ENCODE measurements at regions not wholly inside any gene's neighbourhood (a gene's known extent, or its start where the extent isn't known, plus 50 kb on each side); places are given as distances from the start of the nearest gene placed in this dataset.
"Not testable (repeated sequence)": the region's sequence is repeated elsewhere in the genome, so short reads cannot be mapped to it uniquely, and the experiment has no call there.

DNA sequence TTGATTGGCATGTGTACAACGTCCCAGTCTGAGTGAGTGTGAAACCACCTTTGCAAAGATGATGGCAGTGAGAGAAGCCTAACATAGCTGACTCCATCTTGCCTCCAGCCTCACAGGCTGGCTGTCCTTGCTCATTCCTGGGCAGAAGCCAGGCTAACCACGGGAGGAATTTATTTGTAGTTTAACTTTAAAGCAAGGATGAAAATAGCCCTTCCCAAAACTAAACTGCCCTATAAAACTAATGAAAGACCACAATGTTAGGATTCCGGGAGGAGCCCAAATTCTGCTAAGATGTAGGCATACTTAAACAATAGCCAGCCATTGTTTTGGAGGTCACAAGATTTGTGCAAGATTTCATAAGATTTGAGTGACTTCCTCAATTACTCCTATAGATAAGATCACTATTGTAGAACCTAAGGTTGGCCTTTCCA lies 96.6 kb upstream of the LSM14A start:
- no peaks in the 10 kb centered on the region for H3K4me1 ChIP-seq (ENCODE audit: control insufficient read depth in 2 of 2, insufficient read depth in 2 of 2, low read length in 2 of 2)
- no peaks in the 10 kb centered on the region for H3K27me3 ChIP-seq (ENCODE audit: control insufficient read depth in 2 of 2, insufficient read depth in 1 of 2, low read length in 1 of 2)
- H3K36me3 ChIP-seq (ENCODE audit: control insufficient read depth in 2 of 2, insufficient read depth in 2 of 2, low read length in 1 of 2): no peaks in the 10 kb centered on the region
- no peaks in the 10 kb centered on the region for H3K9me3 ChIP-seq (ENCODE audit: control insufficient read depth in 2 of 2, insufficient read depth in 1 of 2, low read length in 1 of 2)
- no peak for DNase-seq (ENCODE audit: low read depth in 6 of 9, low spot score in 9 of 9)
- no peak overlapping the region for H3K27ac ChIP-seq (ENCODE audit: low read depth in 1 of 2, low read length in 1 of 2)
- 57% methylated on average over 3 of the region's 3 CpGs for WGBS
- H3K4me3 ChIP-seq (ENCODE audit: low read length in 2 of 2): no peak overlapping the region

DNA sequence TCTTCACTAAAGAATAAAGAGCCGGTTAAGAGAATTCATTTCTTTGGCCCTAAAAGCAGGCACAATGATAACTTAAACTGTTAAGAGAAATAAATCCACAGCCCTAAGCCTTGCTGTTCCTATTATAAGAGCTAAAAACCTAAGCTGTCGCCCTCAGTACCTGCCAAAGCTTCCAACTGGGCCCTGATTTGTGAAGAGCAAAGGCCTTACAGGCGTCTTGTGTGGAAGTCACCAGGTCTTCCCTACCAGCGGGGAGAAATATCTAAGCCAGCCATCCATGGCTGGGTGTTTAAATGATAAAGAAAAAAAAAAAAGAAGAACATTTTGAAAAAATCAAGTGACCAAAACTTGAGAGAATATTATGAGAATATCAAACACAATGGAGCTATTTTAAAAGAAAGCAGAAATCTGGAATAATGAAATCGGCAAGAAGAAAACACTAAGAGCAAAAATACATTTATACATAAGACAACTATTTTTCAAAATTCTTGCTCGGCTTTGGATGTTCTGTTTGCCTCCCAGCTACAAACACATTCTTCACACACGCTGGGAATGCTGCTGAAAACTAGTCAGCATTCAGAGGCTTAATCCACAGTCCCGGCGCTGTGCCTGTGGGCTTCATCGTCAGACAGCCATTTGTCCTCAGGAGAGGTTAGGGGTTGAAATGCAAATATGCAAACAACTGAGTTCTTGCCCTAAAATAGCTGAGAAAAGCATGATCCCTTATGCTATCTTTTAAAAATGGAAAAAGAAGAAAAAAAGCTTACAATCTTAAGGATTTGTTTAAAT lies 89.8 kb upstream of the LSM14A start:
- Histone ChIP-seq H3K27ac (ENCODE audit: low read depth in 1 of 2, low read length in 1 of 2) (no peak overlapping the region), H3K4me3 (ENCODE audit: low read length in 2 of 2) (no peak overlapping the region), H3K36me3 (ENCODE audit: control insufficient read depth in 2 of 2, insufficient read depth in 2 of 2, low read length in 1 of 2) (no peaks in the 10 kb centered on the region), H3K4me1 (ENCODE audit: control insufficient read depth in 2 of 2, insufficient read depth in 2 of 2, low read length in 2 of 2) (no peaks in the 10 kb centered on the region), H3K9me3 (ENCODE audit: control insufficient read depth in 2 of 2, insufficient read depth in 1 of 2, low read length in 1 of 2) (no peaks in the 10 kb centered on the region), H3K27me3 (ENCODE audit: control insufficient read depth in 2 of 2, insufficient read depth in 1 of 2, low read length in 1 of 2) (no peaks in the 10 kb centered on the region)
- WGBS: 64% methylated on average over 10 of the region's 10 CpGs
- DNase-seq (ENCODE audit: low read depth in 6 of 9, low spot score in 9 of 9): no peak

DNA sequence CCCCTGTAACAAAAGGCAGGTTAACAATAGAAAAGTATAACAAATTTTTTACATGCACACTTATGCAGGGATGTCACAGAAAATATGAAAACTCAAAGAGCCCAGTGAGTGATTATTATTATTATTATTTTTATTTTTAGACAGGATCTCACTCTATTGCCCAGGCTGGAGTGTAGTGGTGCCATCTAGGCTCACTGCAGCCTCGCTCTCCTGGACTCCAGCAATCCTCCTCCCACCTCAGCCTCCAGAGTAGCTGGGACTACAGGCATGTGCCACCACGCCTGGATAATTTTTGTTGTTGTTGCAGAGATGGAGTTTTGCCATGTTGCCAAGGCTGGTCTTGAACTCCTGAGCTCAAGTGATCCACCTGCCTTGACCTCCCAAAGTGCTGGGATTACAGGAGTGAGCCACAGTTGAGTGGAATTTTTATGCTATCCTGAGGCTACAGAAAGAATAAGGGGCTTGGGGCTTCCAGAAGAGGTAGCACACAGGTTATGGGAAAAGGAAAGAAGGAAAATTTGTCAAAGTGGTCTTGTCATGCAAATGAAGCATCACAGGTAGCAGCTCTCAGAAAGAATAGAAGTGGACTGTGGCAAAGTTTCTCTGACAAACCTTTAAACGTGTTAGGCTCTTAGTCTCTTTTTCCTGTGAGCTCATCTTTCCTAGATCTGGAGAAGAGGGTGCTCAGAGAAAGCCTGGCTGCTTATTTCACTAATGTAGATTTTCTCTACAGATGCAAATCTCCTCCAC lies 87.7 kb upstream of the LSM14A start:
- no peak for DNase-seq (ENCODE audit: low read depth in 6 of 9, low spot score in 9 of 9)
- WGBS: 58% methylated on average over 3 of the region's 3 CpGs
- H3K27me3 ChIP-seq (ENCODE audit: control insufficient read depth in 2 of 2, insufficient read depth in 1 of 2, low read length in 1 of 2): no peaks in the 10 kb centered on the region
- no peaks in the 10 kb centered on the region for H3K36me3 ChIP-seq (ENCODE audit: control insufficient read depth in 2 of 2, insufficient read depth in 2 of 2, low read length in 1 of 2)
- H3K4me3 ChIP-seq (ENCODE audit: low read length in 2 of 2): no peak overlapping the region
- no peak overlapping the region for H3K27ac ChIP-seq (ENCODE audit: low read depth in 1 of 2, low read length in 1 of 2)
- H3K4me1 ChIP-seq (ENCODE audit: control insufficient read depth in 2 of 2, insufficient read depth in 2 of 2, low read length in 2 of 2): no peaks in the 10 kb centered on the region
- H3K9me3 ChIP-seq (ENCODE audit: control insufficient read depth in 2 of 2, insufficient read depth in 1 of 2, low read length in 1 of 2): no peaks in the 10 kb centered on the region

DNA sequence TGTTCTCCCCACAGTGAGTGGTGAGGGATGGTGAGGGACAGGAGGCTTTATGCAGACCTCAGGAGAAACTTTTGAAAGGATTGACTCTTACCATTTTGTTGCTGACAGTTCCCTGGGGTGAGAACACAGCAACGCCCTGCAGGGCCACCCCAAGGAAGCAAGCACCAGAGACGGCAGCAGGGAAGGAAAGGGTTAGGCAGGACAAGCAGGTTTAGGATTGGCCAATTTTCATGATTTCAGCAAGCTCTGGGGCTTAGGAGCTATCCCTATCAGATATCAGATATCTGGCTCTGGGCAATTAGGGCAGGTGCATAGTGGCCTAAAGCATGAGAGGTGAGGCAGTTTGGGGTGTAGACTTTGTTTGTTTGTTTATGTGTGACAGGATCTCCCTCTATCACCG lies 87.0 kb upstream of the LSM14A start:
- no peak overlapping the region for H3K27ac ChIP-seq (ENCODE audit: low read depth in 1 of 2, low read length in 1 of 2)
- WGBS: 64% methylated on average over 3 of the region's 3 CpGs

DNA sequence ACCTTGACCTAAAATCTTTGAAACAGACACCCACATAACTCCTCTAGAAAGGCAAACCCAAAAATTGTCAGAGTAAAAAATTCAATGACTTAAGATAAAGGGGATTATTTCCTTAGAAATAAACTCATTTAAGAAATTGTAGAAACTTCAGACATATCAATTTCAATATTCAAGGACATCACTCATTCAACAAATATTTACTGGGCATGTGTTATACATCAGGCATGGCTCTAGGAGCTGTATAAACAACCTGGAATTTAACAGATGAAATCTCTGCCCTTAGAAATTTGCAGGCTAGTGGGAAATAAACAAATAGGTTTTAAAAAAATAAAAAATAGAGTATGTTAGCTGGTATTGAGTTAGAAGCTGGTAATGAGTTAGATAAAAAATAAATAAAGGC lies 84.0 kb upstream of the LSM14A start:
- Histone ChIP-seq H3K27ac (ENCODE audit: low read depth in 1 of 2, low read length in 1 of 2) (no peak overlapping the region), H3K9me3 (ENCODE audit: control insufficient read depth in 2 of 2, insufficient read depth in 1 of 2, low read length in 1 of 2) (no peaks in the 10 kb centered on the region), H3K4me3 (ENCODE audit: low read length in 2 of 2) (no peak overlapping the region), H3K4me1 (ENCODE audit: control insufficient read depth in 2 of 2, insufficient read depth in 2 of 2, low read length in 2 of 2) (no peaks in the 10 kb centered on the region), H3K27me3 (ENCODE audit: control insufficient read depth in 2 of 2, insufficient read depth in 1 of 2, low read length in 1 of 2) (no peaks in the 10 kb centered on the region), H3K36me3 (ENCODE audit: control insufficient read depth in 2 of 2, insufficient read depth in 2 of 2, low read length in 1 of 2) (no peaks in the 10 kb centered on the region)
- DNase-seq (ENCODE audit: low read depth in 6 of 9, low spot score in 9 of 9): no peak

More for the DNA sequence above, 87.0 kb upstream of the LSM14A start:
- Histone ChIP-seq H3K27me3 (ENCODE audit: control insufficient read depth in 2 of 2, insufficient read depth in 1 of 2, low read length in 1 of 2) (no peaks in the 10 kb centered on the region), H3K4me1 (ENCODE audit: control insufficient read depth in 2 of 2, insufficient read depth in 2 of 2, low read length in 2 of 2) (no peaks in the 10 kb centered on the region), H3K36me3 (ENCODE audit: control insufficient read depth in 2 of 2, insufficient read depth in 2 of 2, low read length in 1 of 2) (no peaks in the 10 kb centered on the region), H3K4me3 (ENCODE audit: low read length in 2 of 2) (no peak overlapping the region), H3K9me3 (ENCODE audit: control insufficient read depth in 2 of 2, insufficient read depth in 1 of 2, low read length in 1 of 2) (no peaks in the 10 kb centered on the region)
- DNase-seq (ENCODE audit: low read depth in 6 of 9, low spot score in 9 of 9): no peak

DNA sequence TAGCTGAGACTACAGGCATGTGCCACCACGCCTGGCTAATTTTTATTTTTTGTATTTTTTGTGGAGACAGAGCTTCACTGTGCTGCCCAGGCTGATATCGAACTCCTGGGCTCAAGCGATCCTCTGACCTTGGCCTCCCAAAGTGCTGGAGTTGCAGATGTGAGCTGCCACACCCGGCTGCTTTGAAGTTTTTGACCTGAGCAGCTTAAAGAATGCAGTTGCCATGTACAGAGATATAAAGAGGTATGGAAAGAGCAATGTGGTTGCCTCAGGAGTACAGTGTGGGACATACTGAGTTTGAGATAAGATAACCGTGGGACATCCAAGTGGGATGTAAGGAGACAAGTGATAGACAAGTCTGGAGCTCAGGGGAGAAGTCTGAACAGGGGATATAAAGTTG lies 82.7 kb upstream of the LSM14A start:
- Histone ChIP-seq H3K9me3 (ENCODE audit: control insufficient read depth in 2 of 2, insufficient read depth in 1 of 2, low read length in 1 of 2) (no peaks in the 10 kb centered on the region), H3K4me3 (ENCODE audit: low read length in 2 of 2) (no peak overlapping the region), H3K4me1 (ENCODE audit: control insufficient read depth in 2 of 2, insufficient read depth in 2 of 2, low read length in 2 of 2) (no peaks in the 10 kb centered on the region), H3K36me3 (ENCODE audit: control insufficient read depth in 2 of 2, insufficient read depth in 2 of 2, low read length in 1 of 2) (no peaks in the 10 kb centered on the region), H3K27ac (ENCODE audit: low read depth in 1 of 2, low read length in 1 of 2) (no peak overlapping the region), H3K27me3 (ENCODE audit: control insufficient read depth in 2 of 2, insufficient read depth in 1 of 2, low read length in 1 of 2) (no peaks in the 10 kb centered on the region)
- WGBS: 91% methylated on average over 5 of the region's 5 CpGs
- DNase-seq (ENCODE audit: low read depth in 6 of 9, low spot score in 9 of 9): no peak

DNA sequence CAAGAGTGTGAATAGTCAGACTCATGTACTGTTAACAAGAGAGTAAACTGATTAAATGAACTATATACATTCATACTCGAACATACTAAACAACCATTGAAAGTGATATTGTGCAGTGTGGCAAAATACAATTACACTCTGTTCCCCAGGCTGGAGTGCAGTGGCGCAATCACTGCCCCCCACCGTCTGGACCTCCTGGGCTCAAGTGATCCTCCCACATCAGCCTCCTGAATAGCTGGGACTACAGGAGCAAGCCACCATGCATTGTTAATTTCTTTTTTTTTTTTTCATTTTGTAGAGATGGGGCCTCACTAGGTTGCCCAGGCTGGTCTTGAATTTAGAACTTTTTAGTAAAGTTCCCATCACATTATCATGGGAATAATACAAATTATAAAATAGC lies 77.3 kb upstream of the LSM14A start:
- Histone ChIP-seq H3K4me1 (ENCODE audit: control insufficient read depth in 2 of 2, insufficient read depth in 2 of 2, low read length in 2 of 2) (no peaks in the 10 kb centered on the region), H3K9me3 (ENCODE audit: control insufficient read depth in 2 of 2, insufficient read depth in 1 of 2, low read length in 1 of 2) (no peaks in the 10 kb centered on the region), H3K27me3 (ENCODE audit: control insufficient read depth in 2 of 2, insufficient read depth in 1 of 2, low read length in 1 of 2) (peaks cover 0 to 2% of the 10 kb centered on the region in 2 donors), H3K4me3 (ENCODE audit: low read length in 2 of 2) (no peak overlapping the region), H3K36me3 (ENCODE audit: control insufficient read depth in 2 of 2, insufficient read depth in 2 of 2, low read length in 1 of 2) (no peaks in the 10 kb centered on the region), H3K27ac (ENCODE audit: low read depth in 1 of 2, low read length in 1 of 2) (no peak overlapping the region)
- no peak for DNase-seq (ENCODE audit: low read depth in 6 of 9, low spot score in 9 of 9)
- WGBS: 91% methylated on average over 3 of the region's 3 CpGs

DNA sequence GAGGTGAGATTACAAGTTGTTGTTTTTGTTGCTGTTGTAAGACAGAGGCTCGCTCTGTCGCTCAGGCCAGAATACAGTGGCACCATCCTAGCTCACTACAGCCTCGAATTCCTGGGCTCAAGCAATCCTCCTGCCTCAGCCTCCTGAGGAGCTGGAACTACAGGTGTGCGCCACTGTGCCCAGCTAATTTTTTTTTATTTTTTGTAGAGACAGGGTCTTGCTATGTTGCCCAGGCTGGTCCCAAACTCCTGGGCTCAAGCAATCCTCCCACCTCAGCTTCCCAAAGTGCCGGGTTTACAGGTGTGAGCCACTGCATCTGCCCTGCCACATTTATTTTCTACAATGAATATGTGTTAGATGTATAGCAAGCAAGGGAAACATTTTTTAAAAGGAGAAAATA lies 76.9 kb upstream of the LSM14A start:
- not testable (repeated sequence) for H3K4me1 ChIP-seq (ENCODE audit: control insufficient read depth in 2 of 2, insufficient read depth in 2 of 2, low read length in 2 of 2); H3K36me3 ChIP-seq (ENCODE audit: control insufficient read depth in 2 of 2, insufficient read depth in 2 of 2, low read length in 1 of 2); H3K27me3 ChIP-seq (ENCODE audit: control insufficient read depth in 2 of 2, insufficient read depth in 1 of 2, low read length in 1 of 2); H3K9me3 ChIP-seq (ENCODE audit: control insufficient read depth in 2 of 2, insufficient read depth in 1 of 2, low read length in 1 of 2); DNase-seq (ENCODE audit: low read depth in 6 of 9, low spot score in 9 of 9); H3K27ac ChIP-seq (ENCODE audit: low read depth in 1 of 2, low read length in 1 of 2); H3K4me3 ChIP-seq (ENCODE audit: low read length in 2 of 2)
- WGBS: 96% methylated on average over 5 of the region's 5 CpGs

DNA sequence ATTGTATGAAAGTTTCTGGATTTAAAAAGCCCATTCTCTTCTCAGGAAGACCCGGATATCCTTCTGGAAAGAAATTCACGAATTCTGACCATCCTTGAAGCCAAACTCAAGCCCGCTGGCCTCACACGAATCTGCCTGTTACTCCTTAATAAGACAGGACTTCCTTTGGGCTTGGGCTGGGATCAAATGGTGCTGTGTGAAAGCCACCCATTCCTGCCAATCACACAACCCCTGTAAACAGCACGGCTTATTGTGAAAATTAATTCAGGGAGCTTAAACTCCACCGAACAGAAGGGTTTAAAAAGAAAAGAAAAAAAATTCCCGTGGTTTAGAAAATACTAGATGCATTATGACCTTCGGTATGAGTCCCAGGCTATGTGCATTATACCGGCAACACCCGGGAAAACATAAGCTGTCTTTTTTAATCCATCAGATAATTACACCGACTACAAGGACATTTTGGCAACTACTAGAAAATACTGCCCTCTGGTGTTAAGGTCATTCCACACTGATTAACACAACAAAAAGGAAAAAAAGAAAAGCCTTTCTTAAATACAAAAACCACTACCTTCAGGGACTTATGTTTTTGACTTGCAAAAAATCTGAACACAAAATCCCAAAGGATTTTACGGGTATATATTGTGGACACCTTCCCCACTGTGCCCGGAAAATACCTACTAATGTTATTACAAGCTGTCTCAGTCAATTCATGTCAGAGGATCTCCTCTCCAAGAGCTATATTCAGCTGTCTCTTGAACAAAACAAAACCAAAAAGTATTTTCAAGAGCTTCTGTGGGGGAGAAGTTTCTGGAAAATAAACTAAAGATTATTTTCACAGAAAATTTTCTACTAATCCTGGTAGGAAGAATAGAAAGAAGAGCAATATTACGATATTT lies 76.0 kb upstream of the LSM14A start:
- Histone ChIP-seq H3K4me3 (ENCODE audit: low read length in 2 of 2) (no peak overlapping the region), H3K9me3 (ENCODE audit: control insufficient read depth in 2 of 2, insufficient read depth in 1 of 2, low read length in 1 of 2) (no peaks in the 10 kb centered on the region), H3K27ac (ENCODE audit: low read depth in 1 of 2, low read length in 1 of 2) (no peak overlapping the region), H3K27me3 (ENCODE audit: control insufficient read depth in 2 of 2, insufficient read depth in 1 of 2, low read length in 1 of 2) (peaks cover 0 to 2% of the 10 kb centered on the region in 2 donors), H3K4me1 (ENCODE audit: control insufficient read depth in 2 of 2, insufficient read depth in 2 of 2, low read length in 2 of 2) (no peaks in the 10 kb centered on the region), H3K36me3 (ENCODE audit: control insufficient read depth in 2 of 2, insufficient read depth in 2 of 2, low read length in 1 of 2) (no peaks in the 10 kb centered on the region)
- WGBS: 31% methylated on average over 14 of the region's 14 CpGs
- peak in 2 of 9 donors; percentile 4 to 41 for DNase-seq (ENCODE audit: low read depth in 6 of 9, low spot score in 9 of 9)

All from thymus (tissue), 11 donors.